COLO668 (cell line): ENCODE measurements at regions not wholly inside any gene's neighbourhood (a gene's known extent, or its start where the extent isn't known, plus 50 kb on each side); places are given as distances from the start of the nearest gene placed in this dataset.

ENCODE experiments used
- DNase-seq: peaks from one replicate; lab custom pipeline; 2025; ENCODE audit not compliant: unreplicated experiment; lab: John Stamatoyannopoulos, UW

DNA sequence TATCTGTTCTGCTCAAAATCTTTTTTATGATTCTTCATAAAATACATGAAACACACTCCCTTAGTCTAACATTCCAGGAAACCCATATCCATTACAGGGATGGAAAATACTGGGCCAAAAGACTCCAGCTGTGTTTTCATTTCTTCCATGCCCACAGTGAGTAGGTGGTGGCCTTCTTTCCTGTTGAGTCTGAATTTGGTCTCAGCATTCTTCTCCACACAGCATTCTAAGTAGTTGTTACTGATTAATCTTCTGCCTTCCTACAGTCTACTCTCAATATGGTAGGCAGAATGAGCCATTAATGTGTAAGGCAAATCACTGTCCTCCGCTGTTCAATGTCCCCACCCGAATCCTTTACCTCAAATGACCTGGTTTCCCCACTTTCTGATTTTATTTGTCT, 370.6 kb upstream of the RPS6KA3 start:
- no peak for DNase-seq

- DNase-seq = no peak
Observed at GRCh38 chrX:20633451-20633850, 366.7 kb upstream of the RPS6KA3 start.

DNA sequence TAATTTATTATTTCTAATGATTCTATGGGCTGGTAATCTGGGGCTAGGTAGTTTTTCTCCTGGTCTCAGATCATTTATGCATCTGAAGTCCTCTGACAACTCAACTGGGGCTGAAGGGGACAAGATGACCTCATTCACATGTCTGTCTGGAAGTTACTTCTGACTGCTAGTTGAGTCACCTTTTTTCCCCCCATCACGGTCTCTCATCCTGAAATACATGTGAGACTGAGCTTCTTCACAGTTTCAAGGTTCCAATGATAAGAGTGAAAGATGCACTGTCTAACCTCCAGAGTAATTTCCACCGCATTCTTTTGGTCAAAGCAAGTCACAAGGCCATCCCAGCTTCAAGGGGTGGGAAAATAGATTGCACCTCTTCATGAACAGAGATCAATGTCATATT, 356.7 kb upstream of the RPS6KA3 start:
- DNase-seq = no peak

DNA sequence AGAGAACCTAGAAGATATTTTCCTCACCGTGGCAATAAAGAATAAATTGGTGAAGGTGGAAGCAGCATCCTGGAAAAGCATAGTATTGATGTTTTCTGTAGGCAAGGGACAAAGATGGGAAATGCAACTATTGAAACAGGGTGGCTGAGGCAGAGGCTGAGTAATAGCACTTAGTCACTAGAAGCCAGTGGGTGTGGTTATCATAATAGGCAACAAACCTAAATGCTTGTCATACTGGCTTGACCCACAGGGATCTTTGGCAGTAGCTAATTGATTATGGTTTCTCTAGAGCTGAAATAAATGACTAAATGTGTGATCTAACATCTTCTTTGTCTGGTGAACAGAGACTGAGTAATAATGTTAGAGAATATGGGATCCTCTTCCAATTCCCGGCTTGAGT, 353.6 kb upstream of the RPS6KA3 start:
- DNase-seq = no peak

DNA sequence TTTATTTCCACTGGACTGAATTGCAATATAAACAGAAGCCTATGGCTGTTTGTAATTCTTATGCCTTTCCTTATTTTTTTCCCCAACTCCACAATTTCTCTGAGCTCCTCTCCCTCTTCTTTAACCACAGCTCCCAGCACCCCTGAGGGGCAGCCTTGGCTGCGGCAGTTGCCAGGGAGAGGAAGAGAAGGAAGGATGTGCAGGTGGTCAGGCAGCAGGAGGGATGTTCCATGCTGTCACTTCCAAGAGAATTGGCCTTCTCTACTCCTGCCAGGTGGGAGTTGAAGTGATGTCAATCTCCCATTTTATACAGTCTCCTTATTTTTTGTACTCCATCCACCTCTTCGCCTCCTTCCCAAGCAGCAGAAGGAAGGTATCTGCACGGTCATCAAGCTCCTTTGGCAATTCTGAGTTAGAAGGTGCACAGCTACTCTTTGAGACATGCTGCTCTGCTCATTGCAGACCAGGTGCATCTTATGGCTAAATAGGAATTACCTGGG, 343.3 kb upstream of the RPS6KA3 start:
- no peak for DNase-seq

GRCh38 chrX:20606831-20607230, 340.1 kb upstream of the RPS6KA3 start:
- DNase-seq = no peak

DNA sequence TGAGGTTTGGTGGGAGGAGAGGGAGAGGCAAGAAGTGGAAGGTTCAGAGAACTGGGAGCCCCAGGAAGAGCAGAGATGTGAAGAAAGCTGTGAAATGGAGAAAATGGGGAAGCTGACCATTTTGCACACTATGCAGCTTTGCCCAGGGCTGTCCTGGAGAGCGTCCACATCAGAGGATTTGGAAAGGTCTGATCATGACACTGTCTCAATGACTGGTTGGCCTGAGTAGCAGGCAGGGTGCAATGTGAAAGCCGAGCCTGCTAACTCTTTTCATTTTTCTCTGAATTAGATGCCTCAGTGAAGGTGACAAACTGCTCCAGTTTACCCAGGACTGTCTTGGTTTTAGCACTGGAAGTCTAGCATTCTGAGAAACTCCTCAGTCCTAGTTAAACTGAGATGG, 330.1 kb upstream of the RPS6KA3 start:
- no peak for DNase-seq

GRCh38 chrX:20595928-20596575, 329.3 kb upstream of the RPS6KA3 start:
- no peak for DNase-seq

GRCh38 chrX:20594985-20595384, 328.3 kb upstream of the RPS6KA3 start:
- no peak for DNase-seq

- no peak for DNase-seq
Observed at GRCh38 chrX:20593836-20594235, 327.1 kb upstream of the RPS6KA3 start.

DNA sequence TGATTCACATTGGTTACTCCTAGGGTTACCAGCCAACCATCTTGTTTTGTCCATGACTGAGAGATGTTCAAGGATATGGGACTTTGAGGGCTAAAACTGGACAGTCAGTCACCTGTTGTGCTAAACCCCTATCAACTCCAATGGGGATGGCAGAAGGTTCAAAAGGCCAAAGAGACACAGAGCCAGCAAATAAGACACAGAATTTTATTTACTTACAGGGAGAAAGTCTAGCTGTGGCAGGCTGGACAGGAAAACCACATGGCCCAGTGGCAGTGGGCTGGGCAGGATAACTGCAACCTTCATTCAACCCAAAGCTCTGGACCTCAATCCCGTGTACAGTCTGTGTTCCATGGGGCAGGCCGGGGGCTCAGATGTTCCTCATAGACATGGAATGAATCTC, 326.7 kb upstream of the RPS6KA3 start:
- DNase-seq = no peak

- no peak for DNase-seq
Observed at GRCh38 chrX:20591246-20591645, 324.5 kb upstream of the RPS6KA3 start.

GRCh38 chrX:20585782-20586181, 319.1 kb upstream of the RPS6KA3 start:
- no peak for DNase-seq

- no peak for DNase-seq
Observed at GRCh38 chrX:20571611-20572010, 304.9 kb upstream of the RPS6KA3 start.

DNA sequence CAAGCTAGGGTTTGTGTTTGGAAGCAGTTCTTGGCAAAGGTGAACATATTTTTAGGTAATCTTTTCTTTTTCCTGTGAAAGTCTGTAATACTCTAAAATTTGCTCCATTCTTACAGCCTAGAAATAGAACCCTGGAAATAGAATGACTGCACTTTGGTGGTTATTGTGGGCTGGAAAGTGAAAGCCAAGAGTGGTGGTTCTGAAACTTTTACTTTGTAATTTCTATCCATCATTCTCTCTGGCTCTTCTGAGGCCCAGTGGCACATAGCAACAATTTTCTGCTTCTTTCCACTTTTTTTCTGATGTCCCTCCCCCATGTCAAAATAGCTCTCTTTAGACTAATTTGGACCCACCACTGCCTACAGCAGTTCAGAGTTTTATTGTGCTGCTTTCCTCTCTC, 300.4 kb upstream of the RPS6KA3 start:
- no peak for DNase-seq

- DNase-seq = no peak
Observed at GRCh38 chrX:20547611-20548051, 280.9 kb upstream of the RPS6KA3 start.

GRCh38 chrX:20545538-20545937, 278.8 kb upstream of the RPS6KA3 start:
- DNase-seq = no peak

GRCh38 chrX:20542072-20542471, 275.4 kb upstream of the RPS6KA3 start:
- no peak for DNase-seq

GRCh38 chrX:20538974-20539373, 272.3 kb upstream of the RPS6KA3 start:
- no peak for DNase-seq

DNA sequence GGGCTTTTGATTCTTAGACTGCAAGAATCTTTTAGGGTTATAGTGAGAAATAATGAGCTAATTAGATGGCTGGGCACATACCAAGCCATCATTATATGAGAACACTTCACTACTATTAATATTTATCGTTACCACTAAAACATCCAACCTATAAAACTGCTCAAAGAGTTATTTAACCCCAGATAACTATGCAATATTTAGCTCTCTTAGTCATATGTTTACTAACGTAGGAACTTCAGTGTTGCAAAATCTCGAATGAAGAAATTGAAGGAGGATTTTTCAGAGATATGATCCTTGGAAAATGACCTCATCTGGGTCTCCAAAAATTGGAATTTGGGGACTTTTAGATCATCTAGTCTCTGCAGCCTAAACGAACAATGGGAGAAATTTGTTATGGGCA, 265.0 kb upstream of the RPS6KA3 start:
- no peak for DNase-seq

- peak; percentile 47 for DNase-seq
Observed at GRCh38 chrX:20530406-20530921, 263.8 kb upstream of the RPS6KA3 start.

GRCh38 chrX:20529711-20530110, 263.0 kb upstream of the RPS6KA3 start:
- DNase-seq = no peak

DNA sequence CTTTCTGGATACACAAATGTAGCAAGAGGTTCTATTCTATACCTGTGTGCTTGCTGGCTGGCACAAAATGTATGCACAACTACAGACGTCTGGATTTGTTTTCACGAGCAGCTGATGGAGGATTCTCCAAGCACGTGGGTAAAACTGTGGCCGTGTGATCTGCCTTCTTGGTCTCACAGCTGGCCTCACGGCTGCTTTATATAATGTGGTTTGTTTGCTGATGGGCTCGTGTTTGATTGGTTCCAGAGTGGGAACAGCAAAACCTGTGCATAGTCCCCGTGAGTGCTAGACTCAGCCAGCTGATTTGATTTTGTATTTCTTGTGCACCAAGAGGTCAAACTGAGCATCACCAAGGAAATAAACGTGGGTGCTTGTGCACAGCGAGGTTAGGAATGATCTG, 262.6 kb upstream of the RPS6KA3 start:
- peak; percentile 6 for DNase-seq
